ENCODE measurements at regions not wholly inside any gene's neighbourhood (a gene's known extent, or its start where the extent isn't known, plus 50 kb on each side); places are given as distances from the start of the nearest gene placed in this dataset.
"Not testable (repeated sequence)": the region's sequence is repeated elsewhere in the genome, so short reads cannot be mapped to it uniquely, and the experiment has no call there.

GRCh38 chr22:47315862-47316419, 553.5 kb downstream of the TBC1D22A start:
- DNase-seq (ENCODE audit: low read depth) = no peak

- no peak for DNase-seq (ENCODE audit: low read depth)
These were observed 548.2 kb downstream of the TBC1D22A start for GRCh38 chr22:47310601-47311000.

GRCh38 chr22:47309946-47310345, 547.5 kb downstream of the TBC1D22A start:
- DNase-seq (ENCODE audit: low read depth) = no peak

GRCh38 chr22:47309476-47309875, 547.0 kb downstream of the TBC1D22A start:
- no peak for DNase-seq (ENCODE audit: low read depth)

GRCh38 chr22:47308886-47309285, 546.4 kb downstream of the TBC1D22A start:
- DNase-seq (ENCODE audit: low read depth) = no peak

- DNase-seq (ENCODE audit: low read depth) = no peak
These were observed 545.4 kb downstream of the TBC1D22A start for GRCh38 chr22:47307822-47308221.

- no peak for DNase-seq (ENCODE audit: low read depth)
These were observed 544.9 kb downstream of the TBC1D22A start for GRCh38 chr22:47307326-47307725.

- DNase-seq (ENCODE audit: low read depth) = no peak
These were observed 542.4 kb downstream of the TBC1D22A start for GRCh38 chr22:47304854-47305253.

- DNase-seq (ENCODE audit: low read depth) = no peak
These were observed 541.9 kb downstream of the TBC1D22A start for GRCh38 chr22:47304191-47304831.

- no peak for DNase-seq (ENCODE audit: low read depth)
These were observed 540.9 kb downstream of the TBC1D22A start for GRCh38 chr22:47303161-47303890.

GRCh38 chr22:47302587-47302986, 540.1 kb downstream of the TBC1D22A start:
- DNase-seq (ENCODE audit: low read depth) = not testable (repeated sequence)

GRCh38 chr22:47301820-47302475, 539.5 kb downstream of the TBC1D22A start:
- no peak for DNase-seq (ENCODE audit: low read depth)

GRCh38 chr22:47300698-47301405, 538.4 kb downstream of the TBC1D22A start:
- no peak for DNase-seq (ENCODE audit: low read depth)

- no peak for DNase-seq (ENCODE audit: low read depth)
These were observed 537.6 kb downstream of the TBC1D22A start for GRCh38 chr22:47299863-47300697.

- no peak for DNase-seq (ENCODE audit: low read depth)
These were observed 536.9 kb downstream of the TBC1D22A start for GRCh38 chr22:47299211-47299862.

GRCh38 chr22:47298017-47298785, 535.8 kb downstream of the TBC1D22A start:
- no peak for DNase-seq (ENCODE audit: low read depth)

GRCh38 chr22:47297261-47298016, 535.0 kb downstream of the TBC1D22A start:
- no peak for DNase-seq (ENCODE audit: low read depth)

- no peak for DNase-seq (ENCODE audit: low read depth)
These were observed 534.2 kb downstream of the TBC1D22A start for GRCh38 chr22:47296405-47297260.
